Naive thymus-derived CD8-positive, alpha-beta T cell (primary cell): ENCODE measurements at regions not wholly inside any gene's neighbourhood (a gene's known extent, or its start where the extent isn't known, plus 50 kb on each side); places are given as distances from the start of the nearest gene placed in this dataset.
"Not testable (repeated sequence)": the region's sequence is repeated elsewhere in the genome, so short reads cannot be mapped to it uniquely, and the experiment has no call there.

Experiments used
- ATAC-seq, 2 donors: fragments of 150-1000 bp; cut with Tn5 transposase in 1 of 2; sonication (Bioruptor Pico), chemical (Tn5 transposase) in 1 of 2; 1 replicate in 1 of 2; 2 replicates in 1 of 2; pipeline ENCODE4 v1.10.0; 2021; ENCODE audit warnings: mild to moderate bottlenecking in 2 of 2, moderate library complexity in 2 of 2
- POLR2A ChIA-PET: fragments of 350-600 bp; sonication (Branson Sonifier 250); formaldehyde crosslinking; loops from one replicate; lab custom pipeline; 2021; ENCODE audit warnings: antibody characterized with exemption; lab: Charles Lee
- DNase-seq, 10 donors: peaks; one replicate each; pipeline versions ENCODE4 v3.0.0 to v3.0.0-alpha.2; 2020 to 2022
- H3K27ac Mint-ChIP-seq, 10 donors: one replicate each; pipeline ENCODE4 v1.8.0; 2020 to 2022; ENCODE audit warnings: mild to moderate bottlenecking in 10 of 10, mixed read lengths in 10 of 10, moderate library complexity in 4 of 10, inconsistent platforms in 1 of 10
- H3K27me3 Mint-ChIP-seq, 5 donors: one replicate each; pipeline ENCODE4 v1.8.0; 2021 to 2022; ENCODE audit warnings: mixed read lengths in 5 of 5
- H3K36me3 Mint-ChIP-seq, 3 donors: one replicate each; pipeline ENCODE4 v1.8.0; 2020 to 2022; ENCODE audit warnings: mixed read lengths in 3 of 3, mild to moderate bottlenecking in 2 of 3, inconsistent platforms in 1 of 3
- H3K4me1 Mint-ChIP-seq, 4 donors: one replicate each; pipeline ENCODE4 v1.8.0; 2021 to 2022; ENCODE audit warnings: mixed read lengths in 4 of 4
- H3K4me3 Mint-ChIP-seq, 10 donors: one replicate each; pipeline ENCODE4 v1.8.0; 2020 to 2022; ENCODE audit warnings: mild to moderate bottlenecking in 10 of 10, mixed read lengths in 10 of 10, moderate library complexity in 6 of 10, inconsistent platforms in 1 of 10
- H3K9me3 Mint-ChIP-seq, 9 donors: one replicate each; pipeline ENCODE4 v1.8.0; 2020 to 2022; ENCODE audit warnings: mixed read lengths in 9 of 9, mild to moderate bottlenecking in 3 of 9, inconsistent platforms in 1 of 9, moderate library complexity in 1 of 9

- H3K4me3 Mint-ChIP-seq: no peak overlapping the region
- peaks cover 0 to 40% (median 4%) of the 10 kb centered on the region in 9 donors for H3K9me3 Mint-ChIP-seq
- DNase-seq (no peak), ATAC-seq (no peak)
- POLR2A ChIA-PET: no interaction called here
- H3K27ac Mint-ChIP-seq: no peak overlapping the region
- H3K4me1 Mint-ChIP-seq: no peaks in the 10 kb centered on the region
- peaks cover 0 to 13% (median 0%) of the 10 kb centered on the region in 3 donors for H3K36me3 Mint-ChIP-seq
- no peaks in the 10 kb centered on the region for H3K27me3 Mint-ChIP-seq
Measured at GRCh38 chr3:20556661-20557060, 370.7 kb upstream of the SGO1 start.

GRCh38 chr3:20552605-20553275 is 366.7 kb upstream of the SGO1 start:
- peaks cover 0 to 44% (median 7%) of the 10 kb centered on the region in 9 donors for H3K9me3 Mint-ChIP-seq
- no peaks in the 10 kb centered on the region for H3K27me3 Mint-ChIP-seq
- no peaks in the 10 kb centered on the region for H3K4me1 Mint-ChIP-seq
- no peak overlapping the region for H3K27ac Mint-ChIP-seq
- ATAC-seq: no peak
- POLR2A ChIA-PET: no interaction called here
- H3K4me3 Mint-ChIP-seq: no peak overlapping the region
- no peak for DNase-seq
- H3K36me3 Mint-ChIP-seq: peaks cover 0 to 10% (median 0%) of the 10 kb centered on the region in 3 donors

- H3K27ac Mint-ChIP-seq: not testable (repeated sequence)
Measured at GRCh38 chr3:20547361-20548269, 361.6 kb upstream of the SGO1 start.

GRCh38 chr3:20546636-20547035 is 360.6 kb upstream of the SGO1 start:
- H3K4me1 Mint-ChIP-seq: no peaks in the 10 kb centered on the region

More at GRCh38 chr3:20547361-20548269, 361.6 kb upstream of the SGO1 start:
- H3K4me1 Mint-ChIP-seq, H3K4me3 Mint-ChIP-seq, DNase-seq, POLR2A ChIA-PET, ATAC-seq, H3K27me3 Mint-ChIP-seq: not testable (repeated sequence)
- Mint-ChIP-seq H3K36me3 (peaks cover 0 to 10% (median 0%) of the 10 kb centered on the region in 3 donors), H3K9me3 (peaks cover 0 to 44% (median 18%) of the 10 kb centered on the region in 9 donors)

GRCh38 chr3:20543535-20544226 is 357.7 kb upstream of the SGO1 start:
- DNase-seq (no peak), ATAC-seq (no peak)
- no peak overlapping the region for H3K27ac Mint-ChIP-seq
- H3K4me3 Mint-ChIP-seq: no peak overlapping the region
- H3K9me3 Mint-ChIP-seq: peaks cover 0 to 19% (median 14%) of the 10 kb centered on the region in 9 donors
- H3K4me1 Mint-ChIP-seq: no peaks in the 10 kb centered on the region
- no peaks in the 10 kb centered on the region for H3K36me3 Mint-ChIP-seq
- POLR2A ChIA-PET: no interaction called here
- no peaks in the 10 kb centered on the region for H3K27me3 Mint-ChIP-seq

More at GRCh38 chr3:20546636-20547035, 360.6 kb upstream of the SGO1 start:
- H3K4me3 Mint-ChIP-seq: no peak overlapping the region
- H3K27ac Mint-ChIP-seq: no peak overlapping the region
- H3K36me3 Mint-ChIP-seq: peaks cover 0 to 6% (median 0%) of the 10 kb centered on the region in 3 donors
- DNase-seq (no peak), ATAC-seq (no peak)
- H3K27me3 Mint-ChIP-seq: no peaks in the 10 kb centered on the region
- POLR2A ChIA-PET: no interaction called here
- H3K9me3 Mint-ChIP-seq: peaks cover 0 to 39% (median 14%) of the 10 kb centered on the region in 9 donors

GRCh38 chr3:20540066-20540465 is 354.1 kb upstream of the SGO1 start:
- no peak overlapping the region for H3K27ac Mint-ChIP-seq
- H3K9me3 Mint-ChIP-seq: peaks cover 0 to 17% (median 0%) of the 10 kb centered on the region in 9 donors
- no peak overlapping the region for H3K4me3 Mint-ChIP-seq
- no peak for DNase-seq
- peaks cover 0 to 1% (median 0%) of the 10 kb centered on the region in 5 donors for H3K27me3 Mint-ChIP-seq
- no peak for ATAC-seq
- no peaks in the 10 kb centered on the region for H3K4me1 Mint-ChIP-seq
- no peaks in the 10 kb centered on the region for H3K36me3 Mint-ChIP-seq
- POLR2A ChIA-PET: no interaction called here

- no peaks in the 10 kb centered on the region for H3K4me1 Mint-ChIP-seq
- no peak for DNase-seq
Measured at GRCh38 chr3:20539666-20540065, 353.7 kb upstream of the SGO1 start.

GRCh38 chr3:20537234-20537633 is 351.2 kb upstream of the SGO1 start:
- Mint-ChIP-seq H3K4me3 (no peak overlapping the region), H3K4me1 (no peaks in the 10 kb centered on the region), H3K36me3 (no peaks in the 10 kb centered on the region), H3K27me3 (peaks cover 0 to 1% (median 0%) of the 10 kb centered on the region in 5 donors), H3K9me3 (peaks cover 0 to 17% (median 2%) of the 10 kb centered on the region in 9 donors), H3K27ac (no peak overlapping the region)
- POLR2A ChIA-PET: no interaction called here
- DNase-seq (no peak), ATAC-seq (no peak)

More at GRCh38 chr3:20539666-20540065, 353.7 kb upstream of the SGO1 start:
- Mint-ChIP-seq H3K36me3 (no peaks in the 10 kb centered on the region), H3K27me3 (peaks cover 0 to 1% (median 0%) of the 10 kb centered on the region in 5 donors), H3K4me3 (no peak overlapping the region), H3K9me3 (peaks cover 0 to 17% (median 0%) of the 10 kb centered on the region in 9 donors), H3K27ac (no peak overlapping the region)
- POLR2A ChIA-PET: no interaction called here
- ATAC-seq: no peak

GRCh38 chr3:20529911-20530310 is 343.9 kb upstream of the SGO1 start:
- no peak overlapping the region for H3K4me3 Mint-ChIP-seq
- no peaks in the 10 kb centered on the region for H3K27me3 Mint-ChIP-seq
- no peaks in the 10 kb centered on the region for H3K4me1 Mint-ChIP-seq
- POLR2A ChIA-PET: no interaction called here
- H3K36me3 Mint-ChIP-seq: no peaks in the 10 kb centered on the region
- DNase-seq (no peak), ATAC-seq (no peak)
- H3K27ac Mint-ChIP-seq: no peak overlapping the region
- H3K9me3 Mint-ChIP-seq: peaks cover 0 to 11% (median 0%) of the 10 kb centered on the region in 9 donors

- Mint-ChIP-seq H3K27me3 (no peaks in the 10 kb centered on the region), H3K36me3 (no peaks in the 10 kb centered on the region), H3K4me1 (no peaks in the 10 kb centered on the region), H3K27ac (no peak overlapping the region), H3K9me3 (peaks cover 0 to 22% (median 0%) of the 10 kb centered on the region in 9 donors), H3K4me3 (no peak overlapping the region)
- POLR2A ChIA-PET: no interaction called here
- DNase-seq (no peak), ATAC-seq (no peak)
Measured at GRCh38 chr3:20528180-20528770, 342.3 kb upstream of the SGO1 start.

GRCh38 chr3:20527368-20527767 is 341.4 kb upstream of the SGO1 start:
- Mint-ChIP-seq H3K4me3 (no peak overlapping the region), H3K36me3 (peaks cover 0 to 4% (median 1%) of the 10 kb centered on the region in 3 donors), H3K27me3 (no peaks in the 10 kb centered on the region), H3K9me3 (peaks cover 0 to 30% (median 2%) of the 10 kb centered on the region in 9 donors), H3K27ac (no peak overlapping the region), H3K4me1 (no peaks in the 10 kb centered on the region)
- ATAC-seq: no peak
- DNase-seq: no peak
- POLR2A ChIA-PET: no interaction called here

GRCh38 chr3:20524328-20524727 is 338.3 kb upstream of the SGO1 start:
- Mint-ChIP-seq H3K27ac (no peak overlapping the region), H3K4me1 (no peaks in the 10 kb centered on the region), H3K9me3 (peaks cover 0 to 59% (median 20%) of the 10 kb centered on the region in 9 donors), H3K4me3 (no peak overlapping the region), H3K27me3 (no peaks in the 10 kb centered on the region), H3K36me3 (peaks cover 0 to 22% (median 4%) of the 10 kb centered on the region in 3 donors)
- POLR2A ChIA-PET: no interaction called here
- DNase-seq: no peak
- ATAC-seq: no peak
